H1 (cell line): ENCODE measurements at regions not wholly inside any gene's neighbourhood (a gene's known extent, or its start where the extent isn't known, plus 50 kb on each side); places are given as distances from the start of the nearest gene placed in this dataset.

ENCODE experiments used
- CTCF ChIA-PET: fragments of 300-600 bp; sonication (Branson Sonifier 250); formaldehyde crosslinking; loops from one replicate; lab custom pipeline; 2021; ENCODE audit not compliant: partially characterized antibody; lab: Charles Lee
- POLR2A ChIA-PET: fragments of 300-600 bp; sonication (Branson Sonifier 250); formaldehyde crosslinking; loops from one replicate; lab custom pipeline; 2021; ENCODE audit warnings: inconsistent platforms; ENCODE audit not compliant: partially characterized antibody; lab: Charles Lee
- DNase-seq, 2 experiments: peaks; one replicate each; pipeline versions ENCODE4 v3.0.0 to v3.0.0-alpha.2; 2010 to 2022; ENCODE audit warnings: low spot score in 2 of 2, low read depth in 1 of 2, mixed read lengths in 1 of 2
- FAIRE-seq: peaks from 2 replicates; lab custom pipeline; 2011; peaks lifted over from hg19 to GRCh38; lab: Jason Lieb, UNC
- H2AFZ ChIP-seq: 2 replicates; pipeline ENCODE4 v1.8.1; 2012; ENCODE audit warnings: low read length, inconsistent platforms
- H2AK5ac ChIP-seq: 2 replicates; pipeline ENCODE4 v1.6.1; 2013; ENCODE audit warnings: low read depth, low read length
- H2BK120ac ChIP-seq: replicated peaks from 2 replicates; pipeline ENCODE3; 2013; ENCODE audit warnings: low read depth, low read length, inconsistent platforms
- H2BK12ac ChIP-seq: 2 replicates; pipeline ENCODE4 v1.6.1; 2013; ENCODE audit warnings: low read depth, low read length
- H2BK15ac ChIP-seq: 2 replicates; pipeline ENCODE4 v1.6.1; 2013; ENCODE audit warnings: low read length
- H2BK20ac ChIP-seq: 2 replicates; pipeline ENCODE4 v1.6.1; 2013; ENCODE audit warnings: low read length
- H2BK5ac ChIP-seq: 2 replicates; pipeline ENCODE4 v1.6.1; 2013; ENCODE audit warnings: low read depth, low read length
- H3K14ac ChIP-seq: 2 replicates; pipeline ENCODE4 v1.6.1; 2013; ENCODE audit warnings: inconsistent platforms; ENCODE audit not compliant: insufficient read length
- H3K18ac ChIP-seq: 2 replicates; pipeline ENCODE4 v1.6.1; 2013; ENCODE audit warnings: low read length; ENCODE audit errors: extremely low read depth
- H3K23ac ChIP-seq: 2 replicates; pipeline ENCODE4 v1.6.1; 2013; ENCODE audit warnings: inconsistent platforms; ENCODE audit not compliant: insufficient read length
- H3K23me2 ChIP-seq: 2 replicates; pipeline ENCODE4 v1.6.1; 2013; ENCODE audit warnings: low read depth, low read length
- H3K27ac ChIP-seq: 2 replicates; pipeline ENCODE4 v1.6.1; 2011; ENCODE audit warnings: low read depth, low read length, inconsistent platforms
- H3K27me3 ChIP-seq, 4 experiments: replicated peaks in 1 of 4; 1 replicate in 1 of 4; 2 replicates in 3 of 4; pipeline versions ENCODE4 v1.6.1 to v1.8.1; 2011 to 2013; ENCODE audit warnings: low read length in 3 of 4, mild to moderate bottlenecking in 3 of 4, inconsistent platforms in 2 of 4, mixed read lengths in 2 of 4, moderate library complexity in 1 of 4; ENCODE audit not compliant: control insufficient read depth in 3 of 4, insufficient read depth in 3 of 4; ENCODE audit errors: extremely low read depth in 1 of 4
- H3K36me3 ChIP-seq, 4 experiments: 2 replicates each; pipeline versions ENCODE4 v1.6.1 to v1.8.1; 2011 to 2013; ENCODE audit warnings: mild to moderate bottlenecking in 4 of 4, low read length in 3 of 4, moderate library complexity in 2 of 4, control low read depth in 1 of 4, inconsistent platforms in 1 of 4; ENCODE audit not compliant: insufficient read depth in 4 of 4, control insufficient read depth in 2 of 4
- H3K4ac ChIP-seq: replicated peaks from 2 replicates; pipeline ENCODE3; 2013; ENCODE audit warnings: low read length, low read depth, mixed read lengths, inconsistent platforms; ENCODE audit not compliant: insufficient read length
- H3K4me1 ChIP-seq, 4 experiments: replicated peaks in 1 of 4; 1 replicate in 1 of 4; 2 replicates in 3 of 4; pipeline versions ENCODE4 v1.6.1 to v1.8.1; 2011 to 2013; ENCODE audit warnings: low read length in 3 of 4, inconsistent platforms in 2 of 4, mixed read lengths in 1 of 4; ENCODE audit not compliant: insufficient read depth in 4 of 4, control insufficient read depth in 3 of 4
- H3K4me2 ChIP-seq, 2 experiments: 2 replicates each; pipeline versions ENCODE4 v1.6.1 to v1.8.1; 2011 to 2013; ENCODE audit warnings: low read depth in 2 of 2, low read length in 2 of 2, control low read depth in 1 of 2, inconsistent platforms in 1 of 2, mild to moderate bottlenecking in 1 of 2; ENCODE audit not compliant: insufficient read depth in 1 of 2
- H3K4me3 ChIP-seq, 4 experiments: fragments of 200-600, 300-600 bp in 1 of 4; sonication (generic), shearing (Covaris generic), sonication (Bioruptor Twin) in 1 of 4; 2 replicates each; pipeline versions ENCODE4 v1.5.1 to v1.8.1; 2011 to 2016; ENCODE audit warnings: low read length in 4 of 4, low read depth in 3 of 4, control low read depth in 2 of 4, inconsistent platforms in 2 of 4, mild to moderate bottlenecking in 2 of 4, mixed read lengths in 1 of 4, moderate library complexity in 1 of 4; ENCODE audit not compliant: insufficient read depth in 2 of 4; ENCODE audit errors: extremely low read depth in 1 of 4
- H3K56ac ChIP-seq: replicated peaks from 2 replicates; pipeline ENCODE3; 2013; ENCODE audit warnings: low read depth, mild to moderate bottlenecking, mixed read lengths, low read length, inconsistent platforms; ENCODE audit not compliant: insufficient read length
- H3K79me1 ChIP-seq: 2 replicates; pipeline ENCODE4 v1.6.1; 2013; ENCODE audit warnings: low read depth, low read length, control low read depth
- H3K79me2 ChIP-seq, 2 experiments: 2 replicates each; pipeline versions ENCODE4 v1.6.1 to v1.8.1; 2012 to 2013; ENCODE audit warnings: low read length in 2 of 2, mild to moderate bottlenecking in 2 of 2, inconsistent platforms in 1 of 2; ENCODE audit not compliant: insufficient read depth in 2 of 2, control insufficient read depth in 1 of 2
- H3K9ac ChIP-seq, 4 experiments: replicated peaks in 1 of 4; 1 replicate in 1 of 4; 2 replicates in 3 of 4; pipeline versions ENCODE4 v1.6.1 to v1.8.1; 2011 to 2013; ENCODE audit warnings: low read depth in 3 of 4, low read length in 3 of 4, control low read depth in 2 of 4, mild to moderate bottlenecking in 2 of 4, moderate library complexity in 2 of 4, inconsistent platforms in 1 of 4; ENCODE audit errors: extremely low read depth in 1 of 4
- H3K9me3 ChIP-seq, 2 experiments: 2 replicates each; pipeline versions ENCODE4 v1.6.1 to v1.8.1; 2012 to 2013; ENCODE audit warnings: mild to moderate bottlenecking in 2 of 2, moderate library complexity in 2 of 2, control low read depth in 1 of 2, inconsistent platforms in 1 of 2, low read depth in 1 of 2, low read length in 1 of 2, mixed read lengths in 1 of 2; ENCODE audit not compliant: insufficient read depth in 2 of 2
- H4K20me1 ChIP-seq, 2 experiments: replicated peaks in 1 of 2; 2 replicates each; pipeline versions ENCODE3 to v1.8.1; 2011 to 2013; ENCODE audit warnings: inconsistent platforms in 2 of 2, low read length in 2 of 2, mild to moderate bottlenecking in 1 of 2; ENCODE audit not compliant: insufficient read depth in 2 of 2, control insufficient read depth in 1 of 2
- H4K5ac ChIP-seq: 2 replicates; pipeline ENCODE4 v1.6.1; 2013; ENCODE audit warnings: low read length, low read depth, mixed read lengths, inconsistent platforms; ENCODE audit not compliant: insufficient read length
- H4K8ac ChIP-seq: 2 replicates; pipeline ENCODE4 v1.8.0; 2013; ENCODE audit warnings: mild to moderate bottlenecking, moderate library complexity, low read length, inconsistent platforms; ENCODE audit not compliant: insufficient read depth; ENCODE audit errors: extremely low read depth
- H4K91ac ChIP-seq: replicated peaks from 2 replicates; pipeline ENCODE3; 2013; ENCODE audit warnings: low read length, mixed read lengths, inconsistent platforms; ENCODE audit not compliant: insufficient read length
- WGBS, 2 experiments: shearing (Covaris generic) in 1 of 2; methylation state at CpG; one replicate each; pipeline versions ENCODE4 v1.1.6 to v1.1.7; 2013 to 2015; ENCODE audit warnings: low lambda C conversion rate in 2 of 2, mixed read lengths in 2 of 2, inconsistent platforms in 1 of 2, low coverage in 1 of 2, missing lambda C conversion rate in 1 of 2; ENCODE audit not compliant: insufficient replicate concordance in 2 of 2, insufficient coverage in 1 of 2, insufficient read length in 1 of 2; ENCODE audit errors: extremely low coverage in 1 of 2, missing lambda C conversion rate in 1 of 2; 5-methylcytosine and 5-hydroxymethylcytosine counted together

DNA sequence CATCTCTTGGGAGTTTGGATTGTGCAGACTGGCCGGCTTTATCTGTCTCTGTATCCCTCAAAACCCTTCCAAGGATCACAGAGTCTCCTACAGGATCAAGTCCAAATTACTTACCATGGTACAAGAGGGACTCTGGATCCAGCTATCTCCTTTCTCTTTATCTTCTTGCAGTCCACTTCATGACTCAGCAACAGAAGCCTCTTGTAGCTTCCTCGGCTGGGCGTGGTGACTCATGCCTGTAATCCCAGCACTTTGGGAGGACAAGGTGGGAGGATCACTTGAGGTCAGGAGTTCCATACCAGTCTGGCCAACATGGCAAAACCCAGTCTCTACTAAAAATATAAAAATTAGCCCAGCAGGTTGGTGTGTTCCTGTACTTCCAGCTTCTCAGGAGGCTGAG lies 189.7 kb downstream of the BCAT1 start:
- no peak overlapping the region for H2BK15ac ChIP-seq
- no peak overlapping the region for H2BK120ac ChIP-seq
- no peaks in the 10 kb centered on the region for H3K79me2 ChIP-seq
- no peaks in the 10 kb centered on the region for H3K36me3 ChIP-seq
- H3K56ac ChIP-seq: no peak overlapping the region
- no peak overlapping the region for H2AFZ ChIP-seq
- no peak overlapping the region for H3K27ac ChIP-seq
- no peak overlapping the region for H4K8ac ChIP-seq
- H3K18ac ChIP-seq: no peak overlapping the region
- no peaks in the 10 kb centered on the region for H4K20me1 ChIP-seq
- no peaks in the 10 kb centered on the region for H3K23me2 ChIP-seq
- POLR2A ChIA-PET: no interaction called here
- FAIRE-seq (no peak), DNase-seq (no peak)
- no peak overlapping the region for H3K23ac ChIP-seq
- CTCF ChIA-PET: interaction anchor here (0.6 to 0.9 kb wide), 3 partner anchors 14 to 102 kb away, joined by 3 read pairs; no protein-coding TSS in a partner anchor
- no peak overlapping the region for H4K91ac ChIP-seq
- no peak overlapping the region for H3K4me2 ChIP-seq
- H3K4me1 ChIP-seq: peaks cover 0 to 11% (median 1%) of the 10 kb centered on the region in 4 experiments; a peak in 3 of 7 replicates
- peaks cover 0 to 1% (median 0%) of the 10 kb centered on the region in 4 experiments; a peak in 1 of 7 replicates for H3K27me3 ChIP-seq
- H4K5ac ChIP-seq: no peak overlapping the region
- H3K79me1 ChIP-seq: no peaks in the 10 kb centered on the region
- H3K4me3 ChIP-seq: no peak overlapping the region
- no peak overlapping the region for H2AK5ac ChIP-seq
- H3K4ac ChIP-seq: no peak overlapping the region
- no peak overlapping the region for H3K14ac ChIP-seq
- no peaks in the 10 kb centered on the region for H3K9me3 ChIP-seq
- no peak overlapping the region for H2BK12ac ChIP-seq
- no peak overlapping the region for H3K9ac ChIP-seq
- no peak overlapping the region for H2BK5ac ChIP-seq
- WGBS, 2 experiments: 89% methylated on average over 3 of the region's 3 CpGs; no CpG with 5 or more reads in 1 of the 2 experiments
- no peak overlapping the region for H2BK20ac ChIP-seq
